ENCODE measurements at regions not wholly inside any gene's neighbourhood (a gene's known extent, or its start where the extent isn't known, plus 50 kb on each side); places are given as distances from the start of the nearest gene placed in this dataset.
"Not testable (repeated sequence)": the region's sequence is repeated elsewhere in the genome, so short reads cannot be mapped to it uniquely, and the experiment has no call there.

DNA sequence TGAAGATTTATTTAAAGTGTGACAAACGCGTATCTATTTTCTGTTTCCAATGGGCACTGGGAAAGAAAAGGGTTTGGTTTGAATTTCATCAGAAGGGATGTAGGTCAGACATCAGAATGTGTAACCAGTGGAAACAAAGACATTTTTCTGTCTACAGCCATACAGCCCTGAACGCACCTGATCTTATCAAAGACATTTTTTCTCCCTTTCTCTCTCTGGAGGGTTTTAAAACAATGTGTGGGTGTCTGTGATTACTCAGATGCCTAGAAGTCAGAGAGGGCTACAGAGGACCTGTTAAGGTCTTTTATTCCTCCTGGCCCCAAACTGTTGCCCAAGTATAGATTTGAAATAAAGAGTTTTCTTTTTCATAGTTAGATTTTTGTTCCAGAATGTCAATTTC lies 208.6 kb upstream of the LRRC61 start:
- not testable (repeated sequence) for TF ChIP-seq FOXK2 (IDR thresholded peaks at IDR 0.05); POLR2AphosphoS2 (IDR thresholded peaks at IDR 0.05; ENCODE audit: low read depth, low read length); CTCF (IDR thresholded peaks at IDR 0.05 in 2 of 3, conservative IDR thresholded peaks at IDR 0.05 in 1 of 3; ENCODE audit: control insufficient read depth in 2 of 3, extremely low read depth in 1 of 3, insufficient read depth in 1 of 3, low read depth in 3 of 3, low read length in 3 of 3); RAD21 (IDR thresholded peaks at IDR 0.05; ENCODE audit: insufficient read depth, low read depth, low read length)
